Endothelial cell of umbilical vein (primary cell): ENCODE measurements at regions not wholly inside any gene's neighbourhood (a gene's known extent, or its start where the extent isn't known, plus 50 kb on each side); places are given as distances from the start of the nearest gene placed in this dataset.

ENCODE experiments used
- POLR2A ChIP-seq: IDR thresholded peaks from 2 replicates; pipeline ENCODE4 v1.6.1; 2012; ENCODE audit warnings: low read depth, mild to moderate bottlenecking, control low read depth, low read length
- TF ChIP-seq, protein P1 (sequence below), 2 donors: IDR thresholded peaks; 1 replicate in 1 of 2; 2 replicates in 1 of 2; pipeline ENCODE4 v1.5.1; 2011; ENCODE audit warnings: low read length in 2 of 2, mild to moderate bottlenecking in 2 of 2, moderate library complexity in 2 of 2, control low read depth in 1 of 2, inconsistent platforms in 1 of 2, low read depth in 1 of 2; ENCODE audit not compliant: insufficient read depth in 1 of 2; ENCODE audit errors: extremely low read depth in 1 of 2

DNA sequence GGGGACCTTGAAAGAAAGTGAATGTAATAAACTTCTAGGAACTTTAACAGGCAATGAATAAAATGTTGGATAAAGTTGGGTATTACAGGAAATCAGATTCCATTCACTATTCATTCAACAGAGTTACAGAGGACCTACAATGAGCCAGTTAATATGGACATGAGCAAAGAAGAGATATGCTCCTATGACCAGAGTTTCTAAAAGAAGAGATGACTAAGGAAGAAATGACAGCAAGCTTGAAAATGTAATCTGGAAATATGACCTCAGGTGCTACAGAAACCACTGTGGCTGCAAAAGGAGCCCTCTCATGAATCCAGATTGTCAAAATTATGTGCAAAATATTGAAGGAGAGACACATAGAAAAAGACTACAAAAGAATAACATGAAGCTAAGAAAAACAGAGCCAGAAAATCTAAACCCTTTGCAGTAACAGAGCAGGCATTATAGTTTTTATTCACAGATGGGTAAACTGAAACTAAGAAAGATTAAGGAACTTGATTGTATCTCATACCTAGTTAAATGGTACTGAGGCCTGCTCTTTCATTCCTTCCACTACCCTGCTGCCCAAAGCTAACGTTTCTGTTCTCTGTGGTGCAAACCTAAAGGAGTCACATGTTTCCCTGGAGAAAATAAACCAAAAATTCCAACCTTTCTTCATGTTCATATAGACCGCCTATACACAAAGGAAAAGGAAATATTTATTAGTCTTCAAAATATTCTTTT is 378.3 kb downstream of the GBA3 start:
- TF ChIP-seq, protein P1, sequence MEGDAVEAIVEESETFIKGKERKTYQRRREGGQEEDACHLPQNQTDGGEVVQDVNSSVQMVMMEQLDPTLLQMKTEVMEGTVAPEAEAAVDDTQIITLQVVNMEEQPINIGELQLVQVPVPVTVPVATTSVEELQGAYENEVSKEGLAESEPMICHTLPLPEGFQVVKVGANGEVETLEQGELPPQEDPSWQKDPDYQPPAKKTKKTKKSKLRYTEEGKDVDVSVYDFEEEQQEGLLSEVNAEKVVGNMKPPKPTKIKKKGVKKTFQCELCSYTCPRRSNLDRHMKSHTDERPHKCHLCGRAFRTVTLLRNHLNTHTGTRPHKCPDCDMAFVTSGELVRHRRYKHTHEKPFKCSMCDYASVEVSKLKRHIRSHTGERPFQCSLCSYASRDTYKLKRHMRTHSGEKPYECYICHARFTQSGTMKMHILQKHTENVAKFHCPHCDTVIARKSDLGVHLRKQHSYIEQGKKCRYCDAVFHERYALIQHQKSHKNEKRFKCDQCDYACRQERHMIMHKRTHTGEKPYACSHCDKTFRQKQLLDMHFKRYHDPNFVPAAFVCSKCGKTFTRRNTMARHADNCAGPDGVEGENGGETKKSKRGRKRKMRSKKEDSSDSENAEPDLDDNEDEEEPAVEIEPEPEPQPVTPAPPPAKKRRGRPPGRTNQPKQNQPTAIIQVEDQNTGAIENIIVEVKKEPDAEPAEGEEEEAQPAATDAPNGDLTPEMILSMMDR (IDR thresholded peaks at IDR 0.05; ENCODE audit: extremely low read depth in 1 of 2, insufficient read depth in 1 of 2, low read depth in 1 of 2, low read length in 2 of 2) = no peak
- no peak for TF ChIP-seq POLR2A
